Breast epithelium (tissue), 4 donors: ENCODE measurements at regions not wholly inside any gene's neighbourhood (a gene's known extent, or its start where the extent isn't known, plus 50 kb on each side); places are given as distances from the start of the nearest gene placed in this dataset.
A peak's percentile ranks its signal among the peaks of the same experiment; 100 is the strongest.

Experiments used
- DNase-seq, 2 donors: peaks; one replicate each; pipeline ENCODE4 v3.0.0-alpha.2; 2019; ENCODE audit warnings: low spot score in 2 of 2
- H3K27ac ChIP-seq, 2 donors: fragments of 200-600 bp; sonication (generic) in 1 of 2; one replicate each; pipeline ENCODE4 v1.5.1; 2016 to 2019; ENCODE audit warnings: mild to moderate bottlenecking in 1 of 2
- H3K27me3 ChIP-seq, 2 donors: fragments of 200-600 bp; sonication (generic) in 1 of 2; one replicate each; pipeline versions ENCODE4 v1.5.1 to v1.6.0; 2017 to 2019; ENCODE audit warnings: control low read depth in 1 of 2, mild to moderate bottlenecking in 1 of 2
- H3K36me3 ChIP-seq: fragments of 200-600 bp; one replicate; pipeline ENCODE4 v1.5.1; 2019
- H3K4me1 ChIP-seq, 2 donors: fragments of 200-600 bp; sonication (generic); one replicate each; pipeline ENCODE4 v1.5.1; 2016 to 2019; ENCODE audit warnings: control low read depth in 1 of 2
- H3K4me3 ChIP-seq, 3 donors: fragments of 200-600 bp; sonication (generic); 1 replicate in 2 of 3; 2 replicates in 1 of 3; pipeline ENCODE4 v1.5.1; 2016 to 2019; ENCODE audit warnings: mild to moderate bottlenecking in 3 of 3, moderate library complexity in 2 of 3
- H3K9me3 ChIP-seq, 2 donors: fragments of 200-600 bp; sonication (generic) in 1 of 2; one replicate each; pipeline ENCODE4 v1.5.1; 2016 to 2019; ENCODE audit warnings: control low read depth in 1 of 2
- CTCF ChIP-seq, 3 donors: fragments of 450-650 bp; IDR thresholded peaks; one replicate each; pipeline ENCODE4 v1.5.1; 2016 to 2017; ENCODE audit warnings: antibody characterized with exemption in 3 of 3, mild to moderate bottlenecking in 3 of 3, moderate library complexity in 3 of 3
- POLR2A ChIP-seq: fragments of 450-650 bp; IDR thresholded peaks from one replicate; pipeline ENCODE4 v1.6.1; 2016; ENCODE audit warnings: antibody characterized with exemption, mild to moderate bottlenecking, moderate library complexity
- POLR2AphosphoS5 ChIP-seq, 3 donors: sonication (generic); formaldehyde crosslinking; IDR thresholded peaks; one replicate each; pipeline ENCODE4 v1.6.1; 2017; ENCODE audit warnings: antibody characterized with exemption in 3 of 3
- intact Hi-C: fragments of 100-400 bp; cut with DNase I; formaldehyde crosslinking; loops from one replicate; pipeline ENCODE4 v1.15.1; 2023; ENCODE audit warnings: low total_unique reads

GRCh38 chr2:228673876-228674554 is 492.5 kb upstream of the SPHKAP start:
- Histone ChIP-seq H3K9me3 (no peaks in the 10 kb centered on the region), H3K27ac (no peak overlapping the region), H3K4me3 (no peak overlapping the region), H3K36me3 (no peaks in the 10 kb centered on the region), H3K27me3 (no peaks in the 10 kb centered on the region), H3K4me1 (no peaks in the 10 kb centered on the region)
- intact Hi-C loops: no loop called here
- TF ChIP-seq CTCF (IDR thresholded peaks at IDR 0.05): no peak
- no peak for TF ChIP-seq POLR2A
- no peak for TF ChIP-seq POLR2AphosphoS5 (IDR thresholded peaks at IDR 0.05)
- DNase-seq: no peak

- H3K4me1 ChIP-seq: no peaks in the 10 kb centered on the region
- intact Hi-C loops: no loop called here
- H3K27ac ChIP-seq: no peak overlapping the region
- DNase-seq: no peak
- no peaks in the 10 kb centered on the region for H3K36me3 ChIP-seq
- H3K9me3 ChIP-seq: no peaks in the 10 kb centered on the region
- no peak overlapping the region for H3K4me3 ChIP-seq
- TF ChIP-seq POLR2A: no peak
- no peak for TF ChIP-seq CTCF (IDR thresholded peaks at IDR 0.05)
- TF ChIP-seq POLR2AphosphoS5 (IDR thresholded peaks at IDR 0.05): no peak
- no peaks in the 10 kb centered on the region for H3K27me3 ChIP-seq
Observed at GRCh38 chr2:228669690-228670089, 488.2 kb upstream of the SPHKAP start.

- TF ChIP-seq POLR2A: no peak
- TF ChIP-seq POLR2AphosphoS5 (IDR thresholded peaks at IDR 0.05): no peak
- no peak for TF ChIP-seq CTCF (IDR thresholded peaks at IDR 0.05)
- no peak for DNase-seq
- H3K27ac ChIP-seq: no peak overlapping the region
- no peak overlapping the region for H3K4me3 ChIP-seq
- H3K36me3 ChIP-seq: no peaks in the 10 kb centered on the region
- no peaks in the 10 kb centered on the region for H3K27me3 ChIP-seq
- intact Hi-C loops: no loop called here
- no peaks in the 10 kb centered on the region for H3K9me3 ChIP-seq
- no peaks in the 10 kb centered on the region for H3K4me1 ChIP-seq
Observed at GRCh38 chr2:228665232-228665631, 483.7 kb upstream of the SPHKAP start.

- Histone ChIP-seq H3K27ac (no peak overlapping the region), H3K27me3 (no peaks in the 10 kb centered on the region), H3K4me1 (no peaks in the 10 kb centered on the region), H3K36me3 (no peaks in the 10 kb centered on the region), H3K4me3 (no peak overlapping the region), H3K9me3 (no peaks in the 10 kb centered on the region)
- no peak for DNase-seq
- TF ChIP-seq CTCF (IDR thresholded peaks at IDR 0.05): no peak
- intact Hi-C loops: no loop called here
Observed at GRCh38 chr2:228658998-228659397, 477.5 kb upstream of the SPHKAP start.

- intact Hi-C loops: no loop called here
- H3K27ac ChIP-seq: no peak overlapping the region
- H3K27me3 ChIP-seq: no peaks in the 10 kb centered on the region
- no peak overlapping the region for H3K4me3 ChIP-seq
- no peak for DNase-seq
- H3K36me3 ChIP-seq: no peaks in the 10 kb centered on the region
- no peaks in the 10 kb centered on the region for H3K9me3 ChIP-seq
- no peak for TF ChIP-seq POLR2A
- TF ChIP-seq POLR2AphosphoS5 (IDR thresholded peaks at IDR 0.05): no peak
- TF ChIP-seq CTCF (IDR thresholded peaks at IDR 0.05): peak in 2 of 3 donors; percentile 26 to 56
- H3K4me1 ChIP-seq: no peaks in the 10 kb centered on the region
Observed at GRCh38 chr2:228657807-228658402, 476.4 kb upstream of the SPHKAP start.
